Osteoblast (primary cell): ENCODE measurements at regions not wholly inside any gene's neighbourhood (a gene's known extent, or its start where the extent isn't known, plus 50 kb on each side); places are given as distances from the start of the nearest gene placed in this dataset.
A peak's percentile ranks its signal among the peaks of the same experiment; 100 is the strongest.

Experiments used
- DNase-seq: peaks from one replicate; pipeline ENCODE4 v3.0.0; 2011; ENCODE audit warnings: low spot score, mixed read lengths; ENCODE audit not compliant: insufficient read length; ENCODE audit errors: missing footprints
- H2AFZ ChIP-seq: 2 replicates; pipeline ENCODE4 v1.6.0; 2011; ENCODE audit warnings: mild to moderate bottlenecking, low read length
- H3K27ac ChIP-seq: 2 replicates; pipeline ENCODE4 v1.5.1; 2011; ENCODE audit warnings: mild to moderate bottlenecking, low read depth, low read length, moderate library complexity
- H3K27me3 ChIP-seq: 2 replicates; pipeline ENCODE4 v1.6.0; 2012; ENCODE audit warnings: mild to moderate bottlenecking, control low read depth, inconsistent platforms, low read length, moderate library complexity; ENCODE audit not compliant: insufficient read depth
- H3K36me3 ChIP-seq: 2 replicates; pipeline ENCODE4 v1.5.1; 2011; ENCODE audit warnings: mild to moderate bottlenecking, low read length, control low read depth, moderate library complexity; ENCODE audit not compliant: insufficient read depth
- H3K4me1 ChIP-seq: 2 replicates; pipeline ENCODE4 v1.5.1; 2011; ENCODE audit warnings: mild to moderate bottlenecking, low read length, control low read depth, moderate library complexity; ENCODE audit not compliant: insufficient read depth
- H3K4me2 ChIP-seq: 2 replicates; pipeline ENCODE4 v1.6.0; 2011; ENCODE audit warnings: mild to moderate bottlenecking, low read length; ENCODE audit not compliant: insufficient read depth
- H3K4me3 ChIP-seq: fragments of 200-600 bp; sonication (generic); 3 replicates; pipeline ENCODE4 v1.5.1; 2012; ENCODE audit warnings: mild to moderate bottlenecking, low read length, inconsistent platforms; ENCODE audit not compliant: insufficient read depth
- H3K79me2 ChIP-seq: 2 replicates; pipeline ENCODE4 v1.6.0; 2012; ENCODE audit warnings: mild to moderate bottlenecking, low read length, control low read depth, inconsistent platforms; ENCODE audit not compliant: insufficient read depth
- H3K9me3 ChIP-seq: 2 replicates; pipeline ENCODE4 v1.5.1; 2011; ENCODE audit warnings: low read depth, low read length, control low read depth
- H4K20me1 ChIP-seq: 2 replicates; pipeline ENCODE4 v1.6.0; 2012; ENCODE audit warnings: mild to moderate bottlenecking, low read length, control low read depth; ENCODE audit not compliant: insufficient read depth
- CTCF ChIP-seq: IDR thresholded peaks from 2 replicates; pipeline ENCODE4 v1.5.1; 2011; ENCODE audit warnings: mild to moderate bottlenecking, low read depth, low read length, moderate library complexity; ENCODE audit errors: extremely low read depth

- Histone ChIP-seq H3K79me2 (no peaks in the 10 kb centered on the region), H4K20me1 (no peaks in the 10 kb centered on the region), H3K9me3 (no peaks in the 10 kb centered on the region), H3K27me3 (no peaks in the 10 kb centered on the region), H3K4me3 (no peak overlapping the region), H3K27ac (no peak overlapping the region), H3K36me3 (no peaks in the 10 kb centered on the region), H3K4me2 (no peak overlapping the region), H3K4me1 (peaks cover 18% of the 10 kb centered on the region), H2AFZ (no peak overlapping the region)
- DNase-seq: peak; percentile 50
- no peak for TF ChIP-seq CTCF
Observed at GRCh38 chr2:9765611-9766531, 77.4 kb upstream of the TAF1B start.

- H3K36me3 ChIP-seq: no peaks in the 10 kb centered on the region
- no peaks in the 10 kb centered on the region for H3K27me3 ChIP-seq
- no peak for TF ChIP-seq CTCF
- H4K20me1 ChIP-seq: no peaks in the 10 kb centered on the region
- no peak overlapping the region for H3K4me3 ChIP-seq
- H3K9me3 ChIP-seq: no peaks in the 10 kb centered on the region
- no peaks in the 10 kb centered on the region for H3K79me2 ChIP-seq
- no peak overlapping the region for H3K27ac ChIP-seq
- H2AFZ ChIP-seq: no peak overlapping the region
- no peak overlapping the region for H3K4me2 ChIP-seq
- DNase-seq: peak; percentile 26
- H3K4me1 ChIP-seq: peaks cover 33% of the 10 kb centered on the region
Observed at GRCh38 chr2:9767656-9768281, 75.5 kb upstream of the TAF1B start.

GRCh38 chr2:9768388-9768787 is 74.9 kb upstream of the TAF1B start:
- peaks cover 33% of the 10 kb centered on the region for H3K4me1 ChIP-seq
- no peak overlapping the region for H3K27ac ChIP-seq
- TF ChIP-seq CTCF: no peak
- H3K36me3 ChIP-seq: no peaks in the 10 kb centered on the region
- DNase-seq: peak; percentile 4
- no peak overlapping the region for H3K4me3 ChIP-seq
- H3K4me2 ChIP-seq: no peak overlapping the region
- H3K9me3 ChIP-seq: no peaks in the 10 kb centered on the region
- H4K20me1 ChIP-seq: no peaks in the 10 kb centered on the region
- H2AFZ ChIP-seq: no peak overlapping the region
- H3K79me2 ChIP-seq: no peaks in the 10 kb centered on the region
- H3K27me3 ChIP-seq: no peaks in the 10 kb centered on the region
